Spinal cord (tissue), 10 donors: ENCODE measurements at regions not wholly inside any gene's neighbourhood (a gene's known extent, or its start where the extent isn't known, plus 50 kb on each side); places are given as distances from the start of the nearest gene placed in this dataset. TPM values are rescaled to one million over a fixed set of nuclear protein-coding genes. Genes with fewer than 3 reads are reported as not detected.
"Not testable (repeated sequence)": the region's sequence is repeated elsewhere in the genome, so short reads cannot be mapped to it uniquely, and the experiment has no call there.

Experiments used
- DNase-seq, 6 donors: peaks; one replicate each; pipeline versions ENCODE4 v3.0.0 to v3.0.0-alpha.2; 2013 to 2015; ENCODE audit warnings: low spot score in 6 of 6, low read depth in 4 of 6
- H3K27ac ChIP-seq: one replicate; pipeline ENCODE4 v1.5.1; 2013; ENCODE audit warnings: low read depth, low read length, control low read depth
- H3K27me3 ChIP-seq: one replicate; pipeline ENCODE4 v1.6.1; 2013; ENCODE audit warnings: low read length; ENCODE audit not compliant: control insufficient read depth, insufficient read depth
- H3K36me3 ChIP-seq: one replicate; pipeline ENCODE4 v1.6.1; 2013; ENCODE audit warnings: low read length; ENCODE audit not compliant: control insufficient read depth, insufficient read depth
- H3K4me1 ChIP-seq: one replicate; pipeline ENCODE4 v1.6.1; 2013; ENCODE audit warnings: low read length; ENCODE audit not compliant: control insufficient read depth, insufficient read depth
- H3K4me3 ChIP-seq: one replicate; pipeline ENCODE4 v1.5.1; 2013; ENCODE audit warnings: low read depth, low read length, control low read depth
- H3K9me3 ChIP-seq: one replicate; pipeline ENCODE4 v1.6.1; 2013; ENCODE audit warnings: low read length; ENCODE audit not compliant: control insufficient read depth, insufficient read depth
- WGBS: methylation state at CpG from one replicate; pipeline ENCODE4 v1.1.5; 2013; ENCODE audit warnings: missing lambda C conversion rate; ENCODE audit not compliant: insufficient coverage; 5-methylcytosine and 5-hydroxymethylcytosine counted together
- small RNA-seq: library from RNA; depleted of rRNA; stranded (forward); fragments of <200 nt; gene quantifications from one replicate; pipeline ENCODE3, GENCODE V24; 2014; ENCODE audit warnings: low replicate concordance
- donor health status: healthy.

DNA sequence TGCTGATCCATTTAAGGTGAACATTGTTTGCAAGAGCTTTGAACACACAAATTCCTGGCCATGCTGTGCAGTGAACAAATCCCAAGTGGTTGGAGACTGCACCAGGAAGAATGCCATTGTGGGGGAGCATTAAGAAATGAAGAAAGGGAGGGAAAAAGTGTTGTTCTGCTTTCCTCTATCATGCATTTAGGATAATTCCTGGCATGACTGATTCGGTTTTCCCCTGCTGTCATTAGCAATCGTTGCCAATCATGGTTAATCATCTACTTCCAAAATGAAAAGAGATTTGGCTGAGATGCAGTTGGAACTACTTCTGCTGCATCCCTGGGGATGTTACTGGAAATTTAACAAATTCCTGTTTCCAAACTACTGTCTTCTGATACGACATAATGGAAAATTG lies 73.7 kb upstream of the ZPLD1 start:
- Histone ChIP-seq H3K36me3 (no peaks in the 10 kb centered on the region), H3K4me3 (no peak overlapping the region), H3K4me1 (no peaks in the 10 kb centered on the region), H3K27me3 (no peaks in the 10 kb centered on the region), H3K9me3 (peaks cover 3% of the 10 kb centered on the region), H3K27ac (no peak overlapping the region)
- WGBS = no CpG with 5 or more reads among the region's 3 CpGs
- peak in 2 of 6 donors; percentile 34 to 62 for DNase-seq

DNA sequence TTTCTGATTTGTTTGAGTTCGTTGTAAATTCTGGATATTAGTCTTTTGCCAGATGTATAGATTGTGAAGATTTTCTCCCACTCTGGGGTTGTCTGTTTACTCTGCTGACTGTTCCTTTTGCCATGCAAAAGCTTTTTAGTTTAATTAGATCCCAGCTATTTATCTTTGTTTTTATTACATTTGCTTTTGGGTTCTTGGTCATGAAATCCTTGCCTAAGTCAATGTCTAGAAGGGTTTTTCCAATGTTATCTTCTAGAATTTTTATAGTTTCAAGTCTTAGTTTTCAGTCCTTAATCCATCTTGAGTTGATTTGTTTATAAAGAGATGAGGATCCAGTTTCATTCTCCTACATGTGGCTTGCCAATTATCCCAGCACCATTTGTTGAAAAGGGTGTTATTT lies 68.7 kb upstream of the ZPLD1 start:
- not testable (repeated sequence) for H3K9me3 ChIP-seq, DNase-seq, H3K36me3 ChIP-seq, H3K27ac ChIP-seq, H3K27me3 ChIP-seq, H3K4me3 ChIP-seq, H3K4me1 ChIP-seq
- WGBS = no CpG with 5 or more reads among the region's 1 CpG

DNA sequence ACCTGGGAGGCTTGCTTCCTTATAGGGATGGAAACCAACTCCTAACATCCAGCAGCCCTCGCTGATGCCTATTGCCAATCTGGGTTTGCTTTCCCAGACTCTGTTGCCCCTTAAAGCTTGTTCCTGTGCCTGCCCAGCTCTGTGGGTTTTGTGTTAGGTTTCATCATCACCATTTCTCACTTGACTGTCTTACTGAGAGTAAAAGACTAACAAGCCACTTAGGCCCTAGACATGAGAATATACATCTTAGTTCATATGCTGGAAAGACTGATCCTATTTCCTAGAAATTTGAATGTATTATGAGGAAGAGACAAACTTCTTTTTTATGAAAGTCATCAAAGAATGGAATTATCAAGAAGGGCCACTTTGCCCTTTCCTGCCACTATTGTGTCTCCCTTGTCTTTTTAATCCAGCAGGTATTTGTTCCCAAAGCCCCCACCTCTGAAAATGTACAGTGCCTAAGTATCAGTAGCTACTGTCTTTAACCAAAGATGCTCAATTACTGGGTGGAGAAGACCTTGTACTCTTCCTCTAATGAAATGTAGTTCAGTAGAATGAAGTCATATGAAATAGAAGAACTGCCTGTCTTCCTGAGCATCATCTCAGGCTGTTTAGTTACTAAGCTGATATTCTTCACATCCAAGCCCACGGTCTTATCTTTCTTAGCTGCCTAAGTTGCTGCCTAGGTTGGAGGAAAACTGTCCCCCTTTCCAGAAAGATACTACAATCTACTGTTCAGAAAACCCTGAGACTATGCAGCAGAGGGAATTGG lies 59.8 kb upstream of the ZPLD1 start:
- H3K9me3 ChIP-seq = no peaks in the 10 kb centered on the region
- DNase-seq = no peak
- WGBS = no CpG with 5 or more reads among the region's 2 CpGs
- H3K27ac ChIP-seq = no peak overlapping the region
- H3K4me3 ChIP-seq = no peak overlapping the region
- H3K36me3 ChIP-seq = no peaks in the 10 kb centered on the region
- H3K27me3 ChIP-seq = no peaks in the 10 kb centered on the region
- no peaks in the 10 kb centered on the region for H3K4me1 ChIP-seq

DNA sequence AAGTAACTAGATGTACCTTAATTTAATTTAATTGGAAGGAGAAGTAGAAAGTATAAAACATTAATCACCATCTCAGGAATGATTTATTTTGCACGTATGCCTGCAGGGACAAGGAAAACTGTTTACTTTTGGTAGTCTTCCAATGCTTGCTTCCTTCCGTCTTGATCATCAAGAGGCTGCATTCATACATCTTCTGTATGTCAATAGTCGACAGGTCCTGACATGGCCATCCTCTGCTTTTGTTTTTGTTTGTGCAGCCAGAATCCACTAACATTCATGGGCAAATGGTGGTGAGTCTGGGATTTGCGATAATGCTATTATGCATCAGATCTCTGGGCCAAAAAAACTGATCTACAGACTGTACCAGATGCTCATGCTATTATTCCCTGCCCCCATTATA lies 56.6 kb upstream of the ZPLD1 start:
- WGBS = 100% methylated on average over 1 of the region's 4 CpGs
- no peak overlapping the region for H3K27ac ChIP-seq

DNA sequence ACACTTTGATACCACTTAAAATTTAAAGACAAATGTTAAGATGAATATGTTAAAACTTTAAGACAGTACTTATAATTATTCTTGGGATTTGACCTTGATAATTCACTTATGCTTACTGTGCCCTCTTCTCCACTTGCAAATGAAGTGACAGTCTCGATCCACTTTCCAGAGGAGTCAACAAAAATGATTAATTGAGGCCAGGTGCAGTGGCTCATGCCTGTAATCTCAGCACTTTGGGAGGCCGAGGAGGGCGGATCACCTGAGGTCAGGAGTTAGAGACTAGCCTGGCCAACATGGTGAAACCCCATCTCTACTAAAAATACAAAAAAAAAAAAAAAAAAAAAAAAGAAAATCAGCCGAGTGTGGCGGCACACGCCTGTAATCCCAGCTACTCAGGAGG lies 52.6 kb upstream of the ZPLD1 start:
- not testable (repeated sequence) for H3K4me3 ChIP-seq, H3K36me3 ChIP-seq, H3K4me1 ChIP-seq, H3K27ac ChIP-seq, H3K9me3 ChIP-seq, H3K27me3 ChIP-seq, DNase-seq
- WGBS = 100% methylated on average over 2 of the region's 6 CpGs

More for the DNA sequence above, 56.6 kb upstream of the ZPLD1 start:
- Histone ChIP-seq H3K27me3 (no peaks in the 10 kb centered on the region), H3K4me1 (no peaks in the 10 kb centered on the region), H3K36me3 (no peaks in the 10 kb centered on the region), H3K9me3 (no peaks in the 10 kb centered on the region), H3K4me3 (no peak overlapping the region)
- no peak for DNase-seq

Small RNA genes in the stretch of these regions (small RNA-seq; reads per million reads assigned to genes)
- gene AC106712.1 = not detected
- not detected for gene RF00019
